ENCODE measurements at regions not wholly inside any gene's neighbourhood (a gene's known extent, or its start where the extent isn't known, plus 50 kb on each side); places are given as distances from the start of the nearest gene placed in this dataset.

GRCh38 chr22:22035771-22036314 lies 53.3 kb upstream of the TOP3B start:
- 67 to 73% methylated on average over 3 to 4 of the region's 4 CpGs for WGBS, 2 donors (ENCODE audit: low coverage in 1 of 2)

DNA sequence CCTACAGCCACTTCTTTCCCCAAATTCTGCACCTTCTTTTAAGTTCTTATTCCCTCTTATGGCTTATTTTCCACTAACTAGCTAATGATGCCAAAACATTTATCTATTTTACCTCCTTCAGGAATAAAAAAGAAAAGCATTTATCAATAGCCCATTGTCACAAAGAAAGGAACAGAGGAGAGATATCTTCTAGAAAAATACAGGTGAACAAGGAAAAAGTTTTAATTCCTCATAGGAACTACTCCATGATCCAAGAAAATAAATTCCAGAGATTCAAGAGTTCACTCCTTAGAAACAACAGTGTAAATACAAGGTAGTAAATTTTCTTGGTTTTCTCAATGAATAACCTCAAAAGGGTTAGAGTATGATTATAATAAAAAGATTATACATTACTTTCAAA lies 52.6 kb upstream of the TOP3B start:
- Histone ChIP-seq H3K27ac (no peak overlapping the region), H3K4me1 (peaks cover 0 to 9% (median 7%) of the 10 kb centered on the region in 3 donors), H3K36me3 (no peaks in the 10 kb centered on the region), H3K27me3 (peaks cover 4% of the 10 kb centered on the region), H3K9me3 (no peaks in the 10 kb centered on the region), H3K4me3 (no peak overlapping the region)
- no peak for TF ChIP-seq POLR2AphosphoS5 (IDR thresholded peaks at IDR 0.05)
- TF ChIP-seq CTCF (IDR thresholded peaks at IDR 0.05), result no peak
- TF ChIP-seq POLR2A (IDR thresholded peaks at IDR 0.05), result no peak
- no peak for TF ChIP-seq EP300 (IDR thresholded peaks at IDR 0.05)
- ATAC-seq, result no peak

More at GRCh38 chr22:22035771-22036314, 53.3 kb upstream of the TOP3B start:
- no peak for ATAC-seq
- H3K4me3 ChIP-seq, result no peak overlapping the region
- no peaks in the 10 kb centered on the region for H3K9me3 ChIP-seq
- no peaks in the 10 kb centered on the region for H3K27me3 ChIP-seq
- no peaks in the 10 kb centered on the region for H3K36me3 ChIP-seq
- H3K27ac ChIP-seq, result no peak overlapping the region
- TF ChIP-seq POLR2AphosphoS5 (IDR thresholded peaks at IDR 0.05), result no peak
- TF ChIP-seq EP300 (IDR thresholded peaks at IDR 0.05), result no peak
- TF ChIP-seq POLR2A (IDR thresholded peaks at IDR 0.05), result no peak
- no peak for TF ChIP-seq CTCF (IDR thresholded peaks at IDR 0.05)
- peaks cover 0 to 5% (median 3%) of the 10 kb centered on the region in 3 donors for H3K4me1 ChIP-seq

DNA sequence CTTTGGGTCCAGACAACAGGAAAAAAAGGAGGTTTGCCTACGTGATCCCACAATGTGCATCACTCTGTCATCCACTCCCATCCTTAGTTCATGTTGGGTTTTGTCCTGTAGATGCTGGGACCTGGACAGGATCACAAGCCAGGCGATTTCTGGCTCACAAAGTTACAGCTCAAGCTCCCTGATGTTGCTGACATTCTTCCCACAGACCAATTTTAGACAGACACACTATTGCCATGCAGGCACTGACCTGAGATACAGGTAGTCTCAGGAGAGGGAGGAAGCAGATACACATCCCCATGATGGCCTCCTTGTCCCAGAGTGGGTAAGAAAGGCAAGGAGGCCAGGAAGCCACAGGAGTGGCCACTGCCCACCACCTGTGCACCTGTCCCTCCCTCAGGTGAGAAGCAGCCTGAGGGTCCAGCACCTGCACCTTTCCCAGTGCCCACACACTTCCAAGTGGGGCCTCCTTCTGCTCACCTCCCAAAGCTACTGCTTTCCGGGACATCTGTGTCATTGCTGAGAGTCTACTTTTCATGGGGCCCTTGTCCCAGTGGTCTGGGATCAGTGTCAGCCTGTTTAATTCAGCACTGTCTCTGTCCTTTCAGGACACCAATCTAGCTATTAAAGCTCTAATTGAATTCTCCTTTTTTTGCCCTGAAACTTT lies 52.0 kb upstream of the TOP3B start:
- Histone ChIP-seq H3K9me3 (no peaks in the 10 kb centered on the region), H3K4me1 (peaks cover 0 to 9% (median 7%) of the 10 kb centered on the region in 3 donors), H3K4me3 (no peak overlapping the region), H3K36me3 (no peaks in the 10 kb centered on the region), H3K27me3 (peaks cover 4% of the 10 kb centered on the region), H3K27ac (no peak overlapping the region)
- 84 to 94% methylated on average over 2 to 3 of the region's 3 CpGs for WGBS, 2 donors (ENCODE audit: low coverage in 1 of 2)
- ATAC-seq, result no peak
- TF ChIP-seq POLR2AphosphoS5 (IDR thresholded peaks at IDR 0.05), result no peak
- TF ChIP-seq POLR2A (IDR thresholded peaks at IDR 0.05), result no peak
- TF ChIP-seq CTCF (IDR thresholded peaks at IDR 0.05), result no peak
- TF ChIP-seq EP300 (IDR thresholded peaks at IDR 0.05), result no peak

GRCh38 chr22:22033803-22034468 lies 51.3 kb upstream of the TOP3B start:
- peaks cover 0 to 9% (median 7%) of the 10 kb centered on the region in 3 donors for H3K4me1 ChIP-seq
- no peak overlapping the region for H3K27ac ChIP-seq
- ATAC-seq, result no peak
- no peaks in the 10 kb centered on the region for H3K36me3 ChIP-seq
- peaks cover 4% of the 10 kb centered on the region for H3K27me3 ChIP-seq
- H3K9me3 ChIP-seq, result no peaks in the 10 kb centered on the region
- TF ChIP-seq POLR2AphosphoS5 (IDR thresholded peaks at IDR 0.05) (no peak), CTCF (IDR thresholded peaks at IDR 0.05) (no peak), EP300 (IDR thresholded peaks at IDR 0.05) (no peak), POLR2A (IDR thresholded peaks at IDR 0.05) (no peak)
- no peak overlapping the region for H3K4me3 ChIP-seq
- WGBS, 2 donors (ENCODE audit: low coverage in 1 of 2), result 67 to 72% methylated on average over 3 to 5 of the region's 5 CpGs
